ENCODE measurements at regions not wholly inside any gene's neighbourhood (a gene's known extent, or its start where the extent isn't known, plus 50 kb on each side); places are given as distances from the start of the nearest gene placed in this dataset.

DNA sequence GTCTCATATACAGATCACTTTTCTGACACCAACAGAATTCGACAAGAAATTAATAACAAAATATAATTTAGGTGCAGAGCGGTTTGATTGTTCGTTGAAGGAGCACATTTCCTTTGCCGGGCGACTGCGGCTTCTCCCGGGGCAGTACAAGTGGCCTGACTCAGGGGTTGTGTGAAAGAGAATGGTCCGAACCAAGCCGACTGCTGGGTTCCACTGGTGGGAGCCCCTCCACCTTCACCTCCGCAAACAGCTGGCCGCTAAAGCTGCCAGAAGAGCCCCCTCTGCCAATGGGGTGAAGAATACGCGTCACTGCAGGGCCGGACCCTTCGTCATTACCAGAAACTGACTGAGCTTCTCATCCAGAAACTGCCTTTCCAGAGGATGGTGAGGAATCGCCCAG, 156.0 kb upstream of the IFNE start:
- Histone ChIP-seq H3K27ac (no peak overlapping the region), H3K4me3 (no peak overlapping the region), H3K36me3 (ENCODE audit: insufficient read depth in 1 of 2, low read depth in 1 of 2) (no peaks in the 10 kb centered on the region), H3K27me3 (ENCODE audit: insufficient read depth in 3 of 3, low read length in 2 of 3) (no peaks in the 10 kb centered on the region), H3K4me1 (no peaks in the 10 kb centered on the region), H3K9me3 (peaks cover 5% of the 10 kb centered on the region)
- TF ChIP-seq, protein P1, sequence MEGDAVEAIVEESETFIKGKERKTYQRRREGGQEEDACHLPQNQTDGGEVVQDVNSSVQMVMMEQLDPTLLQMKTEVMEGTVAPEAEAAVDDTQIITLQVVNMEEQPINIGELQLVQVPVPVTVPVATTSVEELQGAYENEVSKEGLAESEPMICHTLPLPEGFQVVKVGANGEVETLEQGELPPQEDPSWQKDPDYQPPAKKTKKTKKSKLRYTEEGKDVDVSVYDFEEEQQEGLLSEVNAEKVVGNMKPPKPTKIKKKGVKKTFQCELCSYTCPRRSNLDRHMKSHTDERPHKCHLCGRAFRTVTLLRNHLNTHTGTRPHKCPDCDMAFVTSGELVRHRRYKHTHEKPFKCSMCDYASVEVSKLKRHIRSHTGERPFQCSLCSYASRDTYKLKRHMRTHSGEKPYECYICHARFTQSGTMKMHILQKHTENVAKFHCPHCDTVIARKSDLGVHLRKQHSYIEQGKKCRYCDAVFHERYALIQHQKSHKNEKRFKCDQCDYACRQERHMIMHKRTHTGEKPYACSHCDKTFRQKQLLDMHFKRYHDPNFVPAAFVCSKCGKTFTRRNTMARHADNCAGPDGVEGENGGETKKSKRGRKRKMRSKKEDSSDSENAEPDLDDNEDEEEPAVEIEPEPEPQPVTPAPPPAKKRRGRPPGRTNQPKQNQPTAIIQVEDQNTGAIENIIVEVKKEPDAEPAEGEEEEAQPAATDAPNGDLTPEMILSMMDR (IDR thresholded peaks at IDR 0.05): no peak
- no peak for ATAC-seq
- intact Hi-C loops (cut with DNase I): no loop called here
- WGBS, 3 donors: 83 to 86% (median 85%) methylated on average over 16 of the region's 16 CpGs
- no peak for DNase-seq

DNA sequence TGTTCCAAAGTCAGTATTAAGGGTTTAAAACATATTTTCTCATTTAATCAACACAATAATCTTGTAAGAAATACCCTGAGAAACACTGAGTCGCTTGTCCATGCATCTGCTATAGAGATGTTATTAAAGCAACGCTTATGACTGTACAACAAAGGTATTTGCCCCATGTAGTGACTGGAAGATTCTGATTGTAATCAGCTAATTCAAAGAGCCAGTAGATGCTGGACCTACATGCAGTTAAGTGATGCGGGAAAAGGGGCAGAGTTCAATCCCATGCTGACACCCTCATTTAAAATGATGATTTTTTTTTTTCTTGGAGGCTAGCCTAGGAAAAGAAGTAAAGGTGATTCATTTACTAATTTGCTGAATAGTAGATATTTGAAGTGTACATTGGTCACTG, 149.3 kb upstream of the MTAP start:
- DNase-seq (no peak), ATAC-seq (no peak)
- no peaks in the 10 kb centered on the region for H3K27me3 ChIP-seq (ENCODE audit: insufficient read depth in 3 of 3, low read length in 2 of 3)
- no peak overlapping the region for H3K4me3 ChIP-seq
- no peak overlapping the region for H3K27ac ChIP-seq
- TF ChIP-seq, protein P1 (IDR thresholded peaks at IDR 0.05): no peak
- 60 to 85% (median 74%) methylated on average over 3 of the region's 3 CpGs for WGBS, 3 donors
- intact Hi-C loops (cut with DNase I): no loop called here
- no peaks in the 10 kb centered on the region for H3K36me3 ChIP-seq (ENCODE audit: insufficient read depth in 1 of 2, low read depth in 1 of 2)
- H3K4me1 ChIP-seq: no peaks in the 10 kb centered on the region
- H3K9me3 ChIP-seq: no peaks in the 10 kb centered on the region

DNA sequence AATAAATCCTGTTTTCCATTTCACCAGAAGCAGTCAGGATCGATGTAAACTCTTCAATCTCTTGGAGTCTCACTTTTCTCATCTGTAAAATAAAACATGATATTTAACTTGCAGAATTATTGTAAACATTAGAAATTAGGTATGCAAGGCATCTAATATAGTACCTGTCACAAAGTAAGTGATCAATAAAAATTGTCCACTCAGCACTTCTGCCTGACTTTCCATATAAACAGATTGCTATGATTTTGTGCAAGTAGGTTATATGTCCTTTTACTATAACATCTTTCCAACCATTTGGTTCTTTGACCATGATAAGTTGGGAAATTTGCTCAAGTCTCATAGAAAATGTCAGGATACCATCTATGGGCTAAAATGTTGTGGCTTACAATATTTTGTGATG, 148.8 kb upstream of the MTAP start:
- TF ChIP-seq, protein P1 (IDR thresholded peaks at IDR 0.05): no peak
- Histone ChIP-seq H3K4me3 (no peak overlapping the region), H3K27ac (no peak overlapping the region), H3K27me3 (ENCODE audit: insufficient read depth in 3 of 3, low read length in 2 of 3) (no peaks in the 10 kb centered on the region), H3K36me3 (ENCODE audit: insufficient read depth in 1 of 2, low read depth in 1 of 2) (no peaks in the 10 kb centered on the region), H3K4me1 (no peaks in the 10 kb centered on the region), H3K9me3 (no peaks in the 10 kb centered on the region)
- 53 to 67% (median 63%) methylated on average over 1 of the region's 1 CpG for WGBS, 3 donors
- DNase-seq: no peak
- ATAC-seq: no peak
- intact Hi-C loops (cut with DNase I): no loop called here

DNA sequence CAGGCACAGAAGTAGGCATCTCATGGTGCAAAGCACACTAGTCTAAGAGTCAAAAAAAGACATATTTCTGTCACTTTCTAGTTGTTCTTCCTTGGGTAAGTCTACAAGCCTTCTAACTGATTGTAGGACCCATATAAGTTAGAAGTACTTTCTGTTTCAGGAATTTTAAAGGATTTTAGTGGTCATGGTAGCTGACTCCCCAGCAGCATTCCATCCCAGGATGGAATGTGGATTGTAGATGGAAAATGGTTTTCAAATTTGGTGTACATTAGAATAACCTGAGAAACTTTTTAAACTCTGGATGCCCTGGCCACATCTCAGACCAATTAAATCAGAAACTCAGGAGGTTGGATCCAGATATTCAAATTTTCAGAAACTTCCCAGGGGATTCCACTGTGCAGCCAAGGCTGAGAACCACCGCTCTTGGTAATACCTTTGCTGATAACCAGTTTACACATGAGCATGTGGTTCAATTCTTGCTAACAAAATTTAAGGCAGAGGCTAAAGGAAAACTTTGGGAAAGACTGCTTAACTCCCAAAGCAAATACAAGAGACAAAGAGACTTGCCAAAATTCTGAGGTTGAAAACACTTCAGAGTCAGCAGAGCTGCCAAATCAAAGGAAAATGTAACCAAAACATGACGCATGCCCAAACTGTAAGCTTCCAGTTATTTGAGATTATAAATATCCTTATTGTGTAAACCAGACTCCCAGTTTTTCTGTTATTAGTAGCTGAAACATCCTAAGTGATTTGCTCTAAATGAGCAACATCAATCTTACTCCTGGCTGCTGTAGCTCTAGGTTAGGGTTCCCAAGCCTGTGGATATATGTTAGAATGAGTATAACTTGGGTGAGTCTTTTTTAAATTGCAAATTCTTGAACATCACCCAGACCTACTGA, 145.4 kb upstream of the MTAP start:
- no peak overlapping the region for H3K4me3 ChIP-seq
- H3K9me3 ChIP-seq: no peaks in the 10 kb centered on the region
- 65 to 74% (median 66%) methylated on average over 2 of the region's 2 CpGs for WGBS, 3 donors
- intact Hi-C loops (cut with DNase I): no loop called here
- H3K4me1 ChIP-seq: no peaks in the 10 kb centered on the region
- no peak overlapping the region for H3K27ac ChIP-seq
- no peaks in the 10 kb centered on the region for H3K27me3 ChIP-seq (ENCODE audit: insufficient read depth in 3 of 3, low read length in 2 of 3)
- TF ChIP-seq, protein P1 (IDR thresholded peaks at IDR 0.05): no peak
- ATAC-seq: no peak
- DNase-seq: no peak
- H3K36me3 ChIP-seq (ENCODE audit: insufficient read depth in 1 of 2, low read depth in 1 of 2): no peaks in the 10 kb centered on the region
